Stimulated activated CD8-positive, alpha-beta memory T cell treated with anti-CD3 and anti-CD28 coated beads, Interleukin-12 subunit alpha, Interleukin-12 subunit beta, amount 100 ng/mL, for 24 hours (primary cell): ENCODE measurements at regions not wholly inside any gene's neighbourhood (a gene's known extent, or its start where the extent isn't known, plus 50 kb on each side); places are given as distances from the start of the nearest gene placed in this dataset.
"Not testable (repeated sequence)": the region's sequence is repeated elsewhere in the genome, so short reads cannot be mapped to it uniquely, and the experiment has no call there.

ENCODE experiments used
- DNase-seq: peaks from one replicate; pipeline ENCODE4 v3.0.0-alpha.2; 2020; ENCODE audit errors: extremely low read depth

DNA sequence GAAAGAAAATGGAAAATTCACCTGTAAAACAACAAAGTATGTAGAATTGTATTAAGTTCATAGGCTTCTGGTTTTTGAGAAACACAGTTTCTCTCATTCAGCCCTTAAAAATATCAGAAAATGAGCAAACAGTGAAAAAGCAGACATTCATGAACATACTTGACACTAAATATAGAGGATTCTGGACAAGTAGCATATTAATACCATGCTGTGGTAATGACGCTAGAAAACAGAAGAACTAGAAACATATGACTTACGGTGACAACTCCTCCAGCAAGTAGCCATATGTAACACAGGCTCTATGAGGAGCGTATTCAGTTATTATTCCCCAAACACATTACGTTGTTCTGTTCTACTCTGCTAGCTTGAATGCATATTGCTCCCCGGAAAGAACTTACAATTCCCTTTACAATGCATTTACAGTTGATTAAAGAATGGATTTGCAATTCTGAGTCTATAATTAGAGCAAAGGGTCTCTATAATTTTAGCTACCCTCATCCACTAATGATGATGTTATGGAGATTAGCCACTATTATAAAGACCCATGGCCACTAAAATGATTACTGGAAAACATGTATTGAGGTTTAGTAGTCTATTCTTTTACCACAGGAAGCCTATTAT lies 672.1 kb downstream of the EFNB2 start:
- no peak for DNase-seq

GRCh38 chr13:105848494-105848893 lies 687.0 kb downstream of the EFNB2 start:
- DNase-seq, result no peak

GRCh38 chr13:105847527-105848291 lies 687.8 kb downstream of the EFNB2 start:
- DNase-seq, result no peak

DNA sequence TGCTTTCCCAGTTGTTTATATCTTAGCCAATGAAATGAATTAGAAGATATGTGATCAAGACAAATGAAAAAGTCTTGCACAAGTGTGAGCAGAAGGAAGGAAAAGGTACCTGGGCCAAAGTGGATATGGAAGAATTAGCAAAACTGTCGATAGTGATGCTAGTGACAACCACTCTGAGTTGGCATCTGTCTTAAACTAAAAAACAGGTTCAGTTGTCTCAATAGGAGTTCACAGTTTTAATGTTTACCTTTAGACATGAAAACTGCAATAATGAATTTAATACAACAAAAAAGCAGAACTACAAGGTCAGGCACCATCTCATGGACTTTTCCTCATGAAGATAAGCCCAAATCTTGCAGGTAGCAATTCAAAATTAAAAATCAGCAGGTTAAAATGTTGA lies 688.5 kb downstream of the EFNB2 start:
- no peak for DNase-seq

DNA sequence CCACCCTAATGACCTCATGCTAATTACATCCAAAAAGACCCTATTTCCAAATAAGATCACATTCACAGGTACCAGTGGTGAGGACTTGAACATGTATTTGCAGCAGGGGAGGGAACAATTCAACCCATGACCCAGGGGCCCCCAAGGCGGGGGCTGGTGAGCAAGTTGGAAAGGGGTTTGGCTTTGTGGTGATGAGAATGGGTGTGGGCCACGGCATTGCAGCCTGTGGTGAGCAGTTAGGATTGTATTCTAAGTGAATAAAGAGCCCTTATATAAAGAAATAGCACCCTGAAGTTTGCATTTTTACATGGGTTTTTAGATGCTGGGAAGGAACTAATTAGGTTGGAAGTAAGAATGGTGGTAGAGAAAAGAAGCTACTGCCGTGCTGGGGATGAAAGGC lies 694.2 kb downstream of the EFNB2 start:
- no peak for DNase-seq

- no peak for DNase-seq
Observed at GRCh38 chr13:105838231-105838630, 697.2 kb downstream of the EFNB2 start.

- DNase-seq, result not testable (repeated sequence)
Observed at GRCh38 chr13:105837295-105837694, 698.2 kb downstream of the EFNB2 start.

DNA sequence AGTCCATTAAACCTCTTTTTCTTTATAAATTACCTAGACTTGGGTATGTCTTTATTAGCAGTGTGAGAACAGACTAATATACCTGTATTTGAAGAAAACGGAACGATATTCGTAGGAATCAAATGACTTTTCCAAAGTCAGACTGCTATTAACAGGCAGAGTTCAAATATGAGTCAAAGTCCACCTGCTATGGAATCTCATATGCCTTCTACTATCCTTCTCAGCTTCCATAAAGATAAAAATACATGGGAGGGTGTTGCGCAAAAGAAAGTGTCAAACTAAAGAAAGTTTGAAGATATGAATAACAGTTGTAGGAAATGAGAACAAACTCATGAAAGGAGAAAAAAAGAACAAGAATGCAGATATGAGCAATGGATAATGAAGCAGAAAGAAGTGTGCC lies 704.6 kb downstream of the EFNB2 start:
- no peak for DNase-seq

- DNase-seq, result no peak
Observed at GRCh38 chr13:105827111-105827809, 708.2 kb downstream of the EFNB2 start.

DNA sequence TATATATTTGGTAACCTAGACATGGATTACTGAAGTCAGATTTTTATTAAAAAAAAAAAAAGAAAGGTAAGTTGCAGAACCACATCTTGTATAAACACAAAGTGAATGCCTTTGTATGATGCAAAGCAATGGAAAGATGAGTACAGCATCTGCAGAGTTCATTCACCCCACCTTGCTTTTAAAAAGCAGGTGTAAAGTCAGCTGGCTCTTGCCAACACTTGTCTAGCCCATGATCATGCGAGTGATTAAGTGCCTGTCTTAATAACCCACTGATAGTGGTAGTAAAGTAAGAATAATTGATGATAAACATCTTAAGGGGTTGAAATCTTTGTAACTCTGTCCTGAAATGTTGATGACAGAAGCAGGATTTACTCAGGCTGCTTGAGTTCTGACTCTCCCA lies 710.4 kb downstream of the EFNB2 start:
- DNase-seq, result no peak

DNA sequence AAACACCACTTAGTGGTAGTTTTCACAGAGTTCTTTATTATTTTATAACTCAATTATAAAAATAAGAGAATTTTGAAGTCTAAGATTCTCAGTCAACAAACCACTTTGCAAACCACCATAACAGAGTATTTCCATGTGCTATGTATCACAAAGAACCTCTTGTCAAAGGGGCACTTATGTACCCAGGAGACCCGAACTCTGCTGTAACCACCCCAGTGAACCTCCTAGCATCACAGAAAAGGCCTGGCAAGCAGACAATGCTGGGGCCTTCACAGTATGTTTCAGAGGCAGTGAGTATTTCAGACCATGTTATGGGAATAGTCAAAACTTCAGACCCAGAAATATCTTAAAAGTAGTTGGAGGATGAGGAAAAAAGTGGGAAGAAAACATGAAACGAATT lies 714.1 kb downstream of the EFNB2 start:
- DNase-seq, result no peak

- no peak for DNase-seq
Observed at GRCh38 chr13:105820415-105820814, 715.0 kb downstream of the EFNB2 start.

- no peak for DNase-seq
Observed at GRCh38 chr13:105817498-105817897, 718.0 kb downstream of the EFNB2 start.

- no peak for DNase-seq
Observed at GRCh38 chr13:105816994-105817393, 718.5 kb downstream of the EFNB2 start.

DNA sequence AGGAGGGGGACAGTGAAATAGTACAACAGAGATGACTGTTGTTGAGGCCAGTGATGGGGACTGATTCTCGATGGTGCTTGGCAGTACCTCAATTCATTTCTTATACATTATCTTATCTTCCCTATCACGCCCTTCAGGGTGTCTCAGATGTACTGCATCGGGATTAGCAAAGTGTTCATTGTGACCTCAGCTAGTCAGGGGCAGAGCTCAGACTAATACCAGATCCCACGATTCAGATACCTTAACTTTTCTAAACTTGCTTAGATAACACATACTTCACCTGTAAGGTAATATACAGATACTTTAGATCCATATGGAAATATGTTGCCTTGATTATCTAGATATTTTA lies 720.6 kb downstream of the EFNB2 start:
- no peak for DNase-seq

DNA sequence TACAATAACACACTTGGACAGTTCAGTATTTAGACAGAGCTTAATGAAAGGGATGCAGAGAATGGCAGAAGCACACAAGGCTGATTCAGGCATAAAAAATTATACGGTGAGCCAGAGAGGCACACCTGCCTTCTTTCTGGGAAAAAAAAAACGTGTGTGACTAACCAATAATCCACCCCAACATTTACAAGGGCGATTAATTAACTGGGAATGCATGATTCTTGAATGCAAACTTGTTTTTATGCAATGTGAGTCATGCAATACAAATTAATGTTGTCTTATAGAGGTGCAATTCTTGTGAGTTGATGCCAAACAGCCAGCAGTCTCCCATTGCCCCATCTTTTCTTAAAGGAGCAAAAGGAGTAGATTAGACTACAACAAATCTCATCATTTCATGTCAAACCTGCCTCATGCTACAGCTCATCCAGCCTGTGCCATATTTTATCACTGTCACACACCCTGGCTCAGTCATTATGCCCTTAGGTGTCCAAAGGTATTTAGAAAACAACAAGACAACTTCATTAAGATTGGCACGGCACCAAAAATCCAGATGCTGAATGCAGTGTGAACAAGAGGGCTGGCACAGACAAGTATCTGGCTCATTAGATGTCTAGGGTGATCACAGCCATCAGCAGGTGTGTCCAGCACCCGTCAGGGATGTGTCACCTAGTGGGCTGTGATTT lies 721.1 kb downstream of the EFNB2 start:
- no peak for DNase-seq

DNA sequence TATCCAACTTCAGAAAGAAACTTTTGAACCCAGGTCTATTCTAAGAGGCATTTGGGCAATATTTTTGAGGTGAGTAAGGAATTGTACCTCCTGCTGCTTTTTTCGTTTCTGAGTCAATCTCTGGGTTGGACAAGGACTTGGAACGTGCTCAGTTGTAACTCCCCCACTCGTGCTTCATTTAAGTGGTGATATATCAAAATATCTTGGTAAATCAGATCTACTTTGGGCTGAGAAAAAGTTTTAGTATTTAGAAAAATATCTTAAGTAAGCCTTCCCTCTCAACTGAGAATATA lies 728.9 kb downstream of the EFNB2 start:
- no peak for DNase-seq

- no peak for DNase-seq
Observed at GRCh38 chr13:105805892-105806627, 729.4 kb downstream of the EFNB2 start.

- DNase-seq, result no peak
Observed at GRCh38 chr13:105804561-105805190, 730.8 kb downstream of the EFNB2 start.

GRCh38 chr13:105799155-105799554 lies 736.3 kb downstream of the EFNB2 start:
- DNase-seq, result no peak

DNA sequence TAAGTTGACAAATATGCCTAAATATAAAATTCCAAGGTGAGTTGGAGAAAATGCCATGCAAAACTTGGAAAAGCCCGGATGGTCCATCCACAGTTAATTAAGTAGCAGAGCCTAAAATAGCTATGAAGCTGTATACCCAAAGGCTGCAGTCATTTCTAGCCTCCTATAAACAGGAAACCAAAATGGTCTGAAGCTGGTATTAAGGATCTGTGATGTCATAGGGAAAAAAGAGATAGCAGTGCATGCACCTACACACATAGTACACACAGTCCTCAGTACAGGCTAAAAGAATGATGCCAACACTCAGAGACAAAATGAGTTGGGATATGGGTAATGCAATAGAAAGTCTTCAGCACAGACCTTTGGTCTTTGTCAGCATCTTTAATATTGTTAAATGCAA lies 736.9 kb downstream of the EFNB2 start:
- DNase-seq, result no peak

GRCh38 chr13:105796081-105796480 lies 739.4 kb downstream of the EFNB2 start:
- no peak for DNase-seq
